HepG2 (cell line): ENCODE measurements at regions not wholly inside any gene's neighbourhood (a gene's known extent, or its start where the extent isn't known, plus 50 kb on each side); places are given as distances from the start of the nearest gene placed in this dataset.

ENCODE experiments used
- ATAC-seq: fragments of 200-7000 bp; cut with Tn5 transposase; 3 replicates; pipeline ENCODE4 v1.9.1; 2020; ENCODE audit warnings: mild to moderate bottlenecking, moderate library complexity
- BruUV-seq: library from RNA; stranded (reverse); fragments of 400-500 nt; replicated peaks from 2 replicates; lab custom pipeline; 2021; lab: Mats Ljungman, UMichigan
- CTCF ChIA-PET: fragments of 300-600 bp; formaldehyde crosslinking; extraction: SDS; loops from one replicate; lab custom pipeline; 2021; ENCODE audit warnings: low total read pairs, inconsistent platforms, low intra/inter-chr PET ratio; lab: Yijun Ruan, JAX
- POLR2A ChIA-PET: fragments of 350-600 bp; sonication (Branson Sonifier 250); formaldehyde crosslinking; loops from one replicate; lab custom pipeline; 2020; ENCODE audit warnings: antibody characterized with exemption, inconsistent platforms; lab: Yijun Ruan, JAX
- DNase-seq: peaks from one replicate; pipeline ENCODE4 v3.0.0-alpha.2; 2015; ENCODE audit warnings: low spot score
- FAIRE-seq: peaks from 3 replicates; lab custom pipeline; 2011; peaks lifted over from hg19 to GRCh38; lab: Jason Lieb, UNC
- H2AFZ ChIP-seq: one replicate; pipeline ENCODE4 v1.6.1; 2011; ENCODE audit warnings: low read length, inconsistent platforms
- H3K27ac ChIP-seq: fragments of 300-600 bp; 3 replicates; pipeline ENCODE4 v1.8.0; 2011; ENCODE audit warnings: mixed run types, mild to moderate bottlenecking, mixed read lengths, low read length, inconsistent platforms; ENCODE audit not compliant: insufficient read depth; ENCODE audit errors: extremely low read length
- H3K27me3 ChIP-seq, 2 experiments: fragments of 200-600 bp in 1 of 2; 2 replicates in 1 of 2; 3 replicates in 1 of 2; pipeline versions ENCODE4 v1.6.0 to v1.8.0; 2011; ENCODE audit warnings: low read length in 2 of 2, mild to moderate bottlenecking in 2 of 2, moderate library complexity in 2 of 2, inconsistent platforms in 1 of 2; ENCODE audit not compliant: insufficient read depth in 2 of 2, control insufficient read depth in 1 of 2
- H3K36me3 ChIP-seq, 2 experiments: fragments of 200-600 bp in 1 of 2; replicated peaks in 1 of 2; 2 replicates in 1 of 2; 3 replicates in 1 of 2; pipeline versions ENCODE4 v1.5.1 to v1.8.0; 2011; ENCODE audit warnings: low read length in 2 of 2, inconsistent platforms in 1 of 2; ENCODE audit not compliant: insufficient read depth in 2 of 2, control insufficient read depth in 1 of 2
- H3K4me1 ChIP-seq: 2 replicates; pipeline ENCODE4 v1.5.1; 2012; ENCODE audit warnings: low read length, inconsistent platforms; ENCODE audit not compliant: insufficient read depth
- H3K4me2 ChIP-seq: 2 replicates; pipeline ENCODE4 v1.6.0; 2011; ENCODE audit warnings: low read depth, low read length, inconsistent platforms
- H3K4me3 ChIP-seq, 3 experiments: fragments of 200-600 bp in 1 of 3; sonication (generic), shearing (Covaris generic) in 1 of 3; replicated peaks in 1 of 3; 2 replicates each; pipeline ENCODE4 v1.5.1; 2011 to 2016; ENCODE audit warnings: low read length in 3 of 3, inconsistent platforms in 2 of 3, low read depth in 2 of 3, mild to moderate bottlenecking in 2 of 3, control low read depth in 1 of 3, mixed read lengths in 1 of 3; ENCODE audit not compliant: insufficient read depth in 1 of 3
- H3K79me2 ChIP-seq: one replicate; pipeline ENCODE4 v1.6.1; 2011; ENCODE audit warnings: low read length, inconsistent platforms; ENCODE audit not compliant: insufficient read depth
- H3K9ac ChIP-seq: 2 replicates; pipeline ENCODE4 v1.6.0; 2011; ENCODE audit warnings: mild to moderate bottlenecking, low read depth, low read length, inconsistent platforms; ENCODE audit not compliant: insufficient read depth
- H3K9me3 ChIP-seq: 2 replicates; pipeline ENCODE4 v1.5.1; 2012; ENCODE audit warnings: mild to moderate bottlenecking, low read length
- H4K20me1 ChIP-seq: 2 replicates; pipeline ENCODE4 v1.6.0; 2011; ENCODE audit warnings: inconsistent platforms, mild to moderate bottlenecking, low read length, moderate library complexity; ENCODE audit not compliant: insufficient read depth
- ATF7 ChIP-seq, 2 experiments: fragments of 450-650 bp in 1 of 2; sonication (generic) in 1 of 2; formaldehyde crosslinking in 1 of 2; IDR thresholded peaks; 2 replicates each; pipeline versions ENCODE4 v1.4.0 to v1.6.1; 2016 to 2020; ENCODE audit warnings: antibody characterized with exemption in 1 of 2, mild to moderate bottlenecking in 1 of 2, missing genetic modification reagents in 1 of 2
- MAFG ChIP-seq: sonication (generic); formaldehyde crosslinking; IDR thresholded peaks from 2 replicates; pipeline ENCODE4 v1.5.1; 2020; ENCODE audit warnings: mild to moderate bottlenecking, missing genetic modification reagents
- NR2F2 ChIP-seq: IDR thresholded peaks from 2 replicates; pipeline ENCODE4 v1.6.1; 2012; ENCODE audit warnings: low read depth, inconsistent platforms, borderline replicate concordance
- PCBP1 ChIP-seq: fragments of 200-400 bp; formaldehyde crosslinking; IDR thresholded peaks from 2 replicates; pipeline ENCODE4 v1.6.1; 2017; ENCODE audit warnings: mild to moderate bottlenecking, low read depth, low read length, borderline replicate concordance
- TARDBP ChIP-seq: sonication (generic); formaldehyde crosslinking; IDR thresholded peaks from 2 replicates; pipeline ENCODE4 v1.8.0; 2022; ENCODE audit warnings: mild to moderate bottlenecking, missing genetic modification reagents
- TBX3 ChIP-seq: fragments of 450-650 bp; IDR thresholded peaks from 2 replicates; pipeline ENCODE4 v1.6.1; 2017; ENCODE audit warnings: antibody characterized with exemption, mild to moderate bottlenecking, inconsistent platforms, borderline replicate concordance
- THAP9 ChIP-seq: sonication (generic); formaldehyde crosslinking; IDR thresholded peaks from 2 replicates; pipeline ENCODE4; 2020; ENCODE audit warnings: missing genetic modification reagents, mild to moderate bottlenecking, borderline replicate concordance
- ZFP41 ChIP-seq: sonication (generic); formaldehyde crosslinking; IDR thresholded peaks from 2 replicates; pipeline ENCODE4 v1.4.0; 2020; ENCODE audit warnings: mild to moderate bottlenecking, missing genetic modification reagents, borderline replicate concordance
- WGBS: methylation state at CpG from one replicate; pipeline ENCODE4 v1.1.6; 2017; ENCODE audit warnings: low lambda C conversion rate; 5-methylcytosine and 5-hydroxymethylcytosine counted together
- in situ Hi-C: cut with HindIII; loops from 2 replicates; pipeline ENCODE4 v1.10.0; 2017; ENCODE audit warnings: low pct_unique_long_range_greater_than_20kb; ENCODE audit not compliant: extremely low pct_ligation_motif_present
- intact Hi-C: fragments of 100-400 bp; cut with micrococcal nuclease; formaldehyde crosslinking; loops from one replicate; pipeline ENCODE4 v1.10.0; 2022; ENCODE audit not compliant: unreplicated experiment

- H4K20me1 ChIP-seq, result no peaks in the 10 kb centered on the region
- intact Hi-C loops (no loop called here), in situ Hi-C loops (no loop called here)
- DNase-seq (no peak), ATAC-seq (no peak), FAIRE-seq (no peak)
- ChIA-PET POLR2A (no interaction called here), CTCF (no interaction called here)
- TF ChIP-seq NR2F2, result no peak
- H2AFZ ChIP-seq, result no peak overlapping the region
- WGBS, result 9% methylated on average over 2 of the region's 2 CpGs
- no peaks in the 10 kb centered on the region for H3K79me2 ChIP-seq
- no peaks in the 10 kb centered on the region for H3K27me3 ChIP-seq
- H3K4me2 ChIP-seq, result no peak overlapping the region
- H3K9ac ChIP-seq, result no peak overlapping the region
- H3K4me3 ChIP-seq, result no peak overlapping the region
- H3K27ac ChIP-seq, result no peak overlapping the region
- H3K4me1 ChIP-seq, result no peaks in the 10 kb centered on the region
- no TSS peak for BruUV-seq
- no peaks in the 10 kb centered on the region for H3K36me3 ChIP-seq
- H3K9me3 ChIP-seq, result no peaks in the 10 kb centered on the region
Measured at GRCh38 chr12:70078161-70078560, 165.1 kb upstream of the CNOT2 start.

- H3K27me3 ChIP-seq, result no peaks in the 10 kb centered on the region
- in situ Hi-C loops (no loop called here), intact Hi-C loops (no loop called here)
- CTCF ChIA-PET, result no interaction called here
- no peak overlapping the region for H3K4me2 ChIP-seq
- WGBS, result 5% methylated on average over 2 of the region's 2 CpGs
- no peaks in the 10 kb centered on the region for H3K9me3 ChIP-seq
- H3K9ac ChIP-seq, result no peak overlapping the region
- no peak overlapping the region for H2AFZ ChIP-seq
- no TSS peak for BruUV-seq
- TF ChIP-seq ATF7 (IDR thresholded peaks at IDR 0.05), result no peak
- no peak for TF ChIP-seq ATF7 (CRISPR knock-in tag; IDR thresholded peaks at IDR 0.05)
- TF ChIP-seq TBX3, result no peak
- no peak for TF ChIP-seq MAFG (CRISPR knock-in tag)
- no peak for TF ChIP-seq PCBP1
- no peak for TF ChIP-seq THAP9 (CRISPR knock-in tag)
- no peak for TF ChIP-seq TARDBP
- TF ChIP-seq ZFP41, result no peak
- no peak overlapping the region for H3K27ac ChIP-seq
- no peaks in the 10 kb centered on the region for H3K4me1 ChIP-seq
- FAIRE-seq (no peak), ATAC-seq (no peak), DNase-seq (no peak)
- H3K36me3 ChIP-seq, result no peaks in the 10 kb centered on the region
- no peaks in the 10 kb centered on the region for H3K79me2 ChIP-seq
- H3K4me3 ChIP-seq, result no peak overlapping the region
- POLR2A ChIA-PET, result no interaction called here
- no peaks in the 10 kb centered on the region for H4K20me1 ChIP-seq
Measured at GRCh38 chr12:70080566-70080965, 162.7 kb upstream of the CNOT2 start.
